ENCODE measurements at regions not wholly inside any gene's neighbourhood (a gene's known extent, or its start where the extent isn't known, plus 50 kb on each side); places are given as distances from the start of the nearest gene placed in this dataset.
"Not testable (repeated sequence)": the region's sequence is repeated elsewhere in the genome, so short reads cannot be mapped to it uniquely, and the experiment has no call there.

DNA sequence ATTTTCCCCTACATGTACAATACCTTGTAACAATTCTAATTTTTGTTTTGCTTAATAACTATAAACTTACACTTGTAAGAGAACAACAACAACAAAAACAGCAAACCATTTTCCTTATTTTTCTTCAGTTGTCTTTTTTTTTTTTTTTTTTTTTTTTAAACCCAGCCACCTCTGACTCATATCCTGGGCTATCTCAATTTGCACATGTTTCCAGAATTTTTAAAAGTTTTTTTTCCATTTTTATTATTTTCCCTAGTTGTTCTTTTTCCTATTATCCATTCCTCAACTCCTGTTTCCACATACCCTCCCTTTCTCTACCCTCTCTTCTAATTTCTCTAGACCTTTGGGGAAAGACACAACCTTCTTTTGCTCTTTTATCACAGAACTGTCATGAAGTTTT, 112.5 kb downstream of the EFEMP1 start:
- DNase-seq (no peak), ATAC-seq (no peak)
- no peaks in the 10 kb centered on the region for H3K27me3 Mint-ChIP-seq
- no peaks in the 10 kb centered on the region for H3K36me3 Mint-ChIP-seq (ENCODE audit: low read depth)
- H3K27ac Mint-ChIP-seq = no peak overlapping the region
- no peak overlapping the region for H3K4me3 Mint-ChIP-seq
- H3K4me1 Mint-ChIP-seq = no peaks in the 10 kb centered on the region
- no peaks in the 10 kb centered on the region for H3K9me3 ChIP-seq (ENCODE audit: control insufficient read depth, low read length, poor library complexity, severe bottlenecking)

GRCh38 chr2:55810622-55811020, 113.0 kb downstream of the EFEMP1 start:
- H3K4me3 Mint-ChIP-seq = no peak overlapping the region
- ATAC-seq = no peak
- peaks cover 3% of the 10 kb centered on the region for H3K27me3 Mint-ChIP-seq
- H3K36me3 Mint-ChIP-seq (ENCODE audit: low read depth) = no peaks in the 10 kb centered on the region
- no peaks in the 10 kb centered on the region for H3K9me3 ChIP-seq (ENCODE audit: control insufficient read depth, low read length, poor library complexity, severe bottlenecking)
- no peaks in the 10 kb centered on the region for H3K4me1 Mint-ChIP-seq
- H3K27ac Mint-ChIP-seq = no peak overlapping the region
- DNase-seq = no peak

- peaks cover 6% of the 10 kb centered on the region for H3K27me3 Mint-ChIP-seq
- H3K27ac Mint-ChIP-seq = no peak overlapping the region
- no peaks in the 10 kb centered on the region for H3K36me3 Mint-ChIP-seq (ENCODE audit: low read depth)
- H3K9me3 ChIP-seq (ENCODE audit: control insufficient read depth, low read length, poor library complexity, severe bottlenecking) = no peaks in the 10 kb centered on the region
- no peak for ATAC-seq
- H3K4me1 Mint-ChIP-seq = no peaks in the 10 kb centered on the region
- DNase-seq = no peak
- H3K4me3 Mint-ChIP-seq = no peak overlapping the region
Observed at GRCh38 chr2:55809875-55810621, 113.5 kb downstream of the EFEMP1 start.

DNA sequence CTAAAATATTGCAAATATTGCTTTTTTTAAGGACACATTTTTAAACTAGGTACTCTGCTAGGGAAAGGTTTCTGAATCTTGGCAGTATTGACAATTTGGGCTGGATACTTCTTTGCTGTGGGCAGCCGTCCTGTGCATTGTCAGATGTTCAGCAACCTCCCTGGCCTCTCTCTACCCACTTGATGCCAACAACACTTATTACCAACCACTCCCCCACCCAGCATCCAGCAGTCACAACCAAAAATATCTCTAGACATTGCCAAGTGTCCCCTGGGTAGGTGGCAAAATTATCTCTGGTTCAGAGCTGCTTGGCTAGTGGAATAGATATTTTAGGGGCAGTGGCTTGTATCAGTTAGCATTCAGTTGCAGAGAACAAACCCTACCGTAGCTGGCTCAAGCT, 114.3 kb upstream of the PNPT1 start:
- no peaks in the 10 kb centered on the region for H3K9me3 ChIP-seq (ENCODE audit: control insufficient read depth, low read length, poor library complexity, severe bottlenecking)
- no peak for ATAC-seq
- no peak overlapping the region for H3K4me3 Mint-ChIP-seq
- H3K36me3 Mint-ChIP-seq (ENCODE audit: low read depth) = no peaks in the 10 kb centered on the region
- DNase-seq = no peak
- no peaks in the 10 kb centered on the region for H3K4me1 Mint-ChIP-seq
- no peak overlapping the region for H3K27ac Mint-ChIP-seq
- peaks cover 14% of the 10 kb centered on the region for H3K27me3 Mint-ChIP-seq

GRCh38 chr2:55805686-55806085, 112.0 kb upstream of the PNPT1 start:
- H3K9me3 ChIP-seq (ENCODE audit: control insufficient read depth, low read length, poor library complexity, severe bottlenecking) = no peaks in the 10 kb centered on the region
- H3K4me3 Mint-ChIP-seq = no peak overlapping the region
- no peaks in the 10 kb centered on the region for H3K4me1 Mint-ChIP-seq
- H3K36me3 Mint-ChIP-seq (ENCODE audit: low read depth) = no peaks in the 10 kb centered on the region
- no peak overlapping the region for H3K27ac Mint-ChIP-seq
- DNase-seq (no peak), ATAC-seq (no peak)
- peaks cover 14% of the 10 kb centered on the region for H3K27me3 Mint-ChIP-seq

DNA sequence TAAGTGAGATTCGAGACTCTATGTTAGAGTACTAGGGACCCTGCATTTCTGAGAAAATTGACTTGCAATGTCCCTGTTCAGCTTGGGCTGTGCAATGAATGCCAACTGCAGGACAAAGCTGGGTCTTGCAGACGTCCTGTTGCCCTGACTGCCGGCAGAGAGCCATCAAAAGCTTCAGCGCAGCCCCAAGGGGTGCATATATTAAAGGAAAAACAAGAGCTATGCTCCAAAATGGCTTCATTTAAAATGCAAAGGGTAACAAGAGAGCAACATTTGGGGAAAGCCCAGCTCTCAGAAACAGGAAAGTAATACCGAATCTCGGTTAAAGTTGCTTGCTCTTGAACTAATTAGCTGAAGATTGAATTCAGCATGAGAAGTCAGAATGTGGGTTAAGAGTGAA, 110.9 kb upstream of the PNPT1 start:
- peaks cover 14% of the 10 kb centered on the region for H3K27me3 Mint-ChIP-seq
- no peak overlapping the region for H3K27ac Mint-ChIP-seq
- H3K36me3 Mint-ChIP-seq (ENCODE audit: low read depth) = no peaks in the 10 kb centered on the region
- no peaks in the 10 kb centered on the region for H3K9me3 ChIP-seq (ENCODE audit: control insufficient read depth, low read length, poor library complexity, severe bottlenecking)
- no peaks in the 10 kb centered on the region for H3K4me1 Mint-ChIP-seq
- DNase-seq (no peak), ATAC-seq (no peak)
- no peak overlapping the region for H3K4me3 Mint-ChIP-seq

DNA sequence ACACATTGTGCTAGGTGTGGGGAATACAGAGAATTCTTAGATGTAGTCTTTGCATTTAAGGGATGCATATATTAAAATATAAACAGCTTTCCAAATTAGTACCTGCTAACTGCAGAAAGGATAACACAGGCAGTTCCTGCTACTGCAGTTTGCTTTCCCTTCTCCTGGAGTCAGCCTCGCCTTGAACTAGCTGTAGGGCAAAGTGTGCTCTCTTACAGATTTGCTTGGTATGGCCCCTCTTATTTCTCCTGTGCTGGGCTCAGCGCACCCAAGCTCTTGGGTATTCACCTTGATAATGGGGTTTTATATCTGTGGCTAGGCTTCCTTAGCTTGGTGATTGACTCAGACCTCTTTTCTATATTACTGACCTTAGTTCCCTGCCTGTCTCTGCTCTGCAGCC, 108.4 kb upstream of the PNPT1 start:
- ATAC-seq = no peak
- no peak overlapping the region for H3K4me3 Mint-ChIP-seq
- no peaks in the 10 kb centered on the region for H3K4me1 Mint-ChIP-seq
- peaks cover 14% of the 10 kb centered on the region for H3K27me3 Mint-ChIP-seq
- DNase-seq = no peak
- H3K36me3 Mint-ChIP-seq (ENCODE audit: low read depth) = no peaks in the 10 kb centered on the region
- H3K27ac Mint-ChIP-seq = no peak overlapping the region
- no peaks in the 10 kb centered on the region for H3K9me3 ChIP-seq (ENCODE audit: control insufficient read depth, low read length, poor library complexity, severe bottlenecking)

GRCh38 chr2:55801436-55801835, 107.8 kb upstream of the PNPT1 start:
- H3K4me1 Mint-ChIP-seq = no peaks in the 10 kb centered on the region
- H3K36me3 Mint-ChIP-seq (ENCODE audit: low read depth) = no peaks in the 10 kb centered on the region
- H3K27ac Mint-ChIP-seq = no peak overlapping the region
- DNase-seq (no peak), ATAC-seq (no peak)
- H3K27me3 Mint-ChIP-seq = peaks cover 14% of the 10 kb centered on the region
- H3K9me3 ChIP-seq (ENCODE audit: control insufficient read depth, low read length, poor library complexity, severe bottlenecking) = no peaks in the 10 kb centered on the region
- H3K4me3 Mint-ChIP-seq = no peak overlapping the region

DNA sequence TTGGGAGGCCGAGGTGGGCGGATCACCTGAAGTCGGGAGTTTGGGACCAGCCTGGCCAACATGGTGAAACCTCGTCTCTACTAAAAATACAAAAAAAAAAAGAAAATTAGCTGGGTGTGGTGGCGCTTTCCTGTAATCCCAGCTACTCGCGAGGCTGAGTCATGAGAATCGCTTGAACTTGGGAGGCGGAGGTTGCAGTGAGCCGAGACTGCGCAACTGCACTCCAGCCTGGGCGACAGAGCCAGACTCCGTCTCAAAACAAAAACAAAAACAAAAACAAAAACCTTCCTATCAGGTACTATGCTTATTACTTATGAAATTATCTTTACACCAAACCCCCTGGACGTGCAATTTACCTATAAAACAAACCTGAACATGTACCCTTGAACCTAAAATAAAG, 106.0 kb upstream of the PNPT1 start:
- not testable (repeated sequence) for H3K36me3 Mint-ChIP-seq (ENCODE audit: low read depth); H3K4me1 Mint-ChIP-seq; DNase-seq; H3K27ac Mint-ChIP-seq; H3K9me3 ChIP-seq (ENCODE audit: control insufficient read depth, low read length, poor library complexity, severe bottlenecking); H3K27me3 Mint-ChIP-seq; ATAC-seq; H3K4me3 Mint-ChIP-seq

- H3K36me3 Mint-ChIP-seq (ENCODE audit: low read depth) = no peaks in the 10 kb centered on the region
- H3K27ac Mint-ChIP-seq = no peak overlapping the region
- no peaks in the 10 kb centered on the region for H3K27me3 Mint-ChIP-seq
- H3K4me1 Mint-ChIP-seq = no peaks in the 10 kb centered on the region
- no peak for ATAC-seq
- no peak for DNase-seq
- no peak overlapping the region for H3K4me3 Mint-ChIP-seq
- no peaks in the 10 kb centered on the region for H3K9me3 ChIP-seq (ENCODE audit: control insufficient read depth, low read length, poor library complexity, severe bottlenecking)
Observed at GRCh38 chr2:55796121-55796520, 102.5 kb upstream of the PNPT1 start.

- H3K4me3 Mint-ChIP-seq; ATAC-seq; H3K27me3 Mint-ChIP-seq; H3K36me3 Mint-ChIP-seq (ENCODE audit: low read depth); DNase-seq; H3K4me1 Mint-ChIP-seq; H3K27ac Mint-ChIP-seq; H3K9me3 ChIP-seq (ENCODE audit: control insufficient read depth, low read length, poor library complexity, severe bottlenecking): not testable (repeated sequence)
Observed at GRCh38 chr2:55793602-55794001, 100.0 kb upstream of the PNPT1 start.

DNA sequence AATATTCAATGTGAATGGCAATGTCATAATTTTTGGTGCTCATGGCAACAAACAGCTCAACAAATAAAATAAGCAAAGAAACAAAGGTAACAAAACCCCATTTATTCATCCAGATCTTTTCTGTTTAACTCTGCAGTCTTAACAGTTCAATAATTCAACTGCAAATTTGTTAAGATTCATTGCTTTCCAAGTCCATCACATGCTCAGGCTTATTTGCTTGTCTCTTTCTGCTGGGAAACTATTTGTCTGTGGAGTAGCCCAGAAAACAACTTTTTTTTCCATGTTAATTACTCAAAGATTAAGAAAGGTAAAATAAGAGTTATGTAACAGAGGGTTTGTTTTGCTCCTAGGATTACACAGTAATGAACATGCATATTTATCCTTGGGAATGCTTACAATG, 92.6 kb upstream of the PNPT1 start:
- H3K36me3 Mint-ChIP-seq (ENCODE audit: low read depth) = no peaks in the 10 kb centered on the region
- no peak overlapping the region for H3K27ac Mint-ChIP-seq
- H3K27me3 Mint-ChIP-seq = peaks cover 4% of the 10 kb centered on the region
- H3K4me1 Mint-ChIP-seq = no peaks in the 10 kb centered on the region
- ATAC-seq (no peak), DNase-seq (no peak)
- H3K9me3 ChIP-seq (ENCODE audit: control insufficient read depth, low read length, poor library complexity, severe bottlenecking) = no peaks in the 10 kb centered on the region
- H3K4me3 Mint-ChIP-seq = no peak overlapping the region

DNA sequence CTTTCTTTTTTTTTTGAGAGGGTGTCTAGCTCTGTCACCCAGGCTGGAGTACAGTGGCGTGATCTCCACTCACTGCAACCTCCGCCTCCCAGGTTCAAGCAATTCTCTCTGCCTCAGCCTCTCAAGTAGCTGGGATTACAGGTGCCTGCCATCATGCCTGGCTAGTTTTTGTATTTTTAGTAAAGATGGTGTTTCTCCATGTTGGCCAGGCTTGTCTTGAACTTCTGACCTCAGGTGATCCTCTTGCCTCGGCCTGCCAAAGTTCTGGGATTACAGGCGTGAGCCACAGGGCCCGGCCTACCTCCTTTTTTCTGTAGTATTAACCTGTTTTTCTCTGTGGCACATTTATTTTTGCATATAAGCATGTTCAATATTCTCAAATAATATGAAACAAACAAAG, 90.1 kb upstream of the PNPT1 start:
- H3K4me3 Mint-ChIP-seq; H3K36me3 Mint-ChIP-seq (ENCODE audit: low read depth); DNase-seq; H3K27ac Mint-ChIP-seq; H3K9me3 ChIP-seq (ENCODE audit: control insufficient read depth, low read length, poor library complexity, severe bottlenecking); ATAC-seq; H3K4me1 Mint-ChIP-seq: not testable (repeated sequence)
- peaks cover 12% of the 10 kb centered on the region for H3K27me3 Mint-ChIP-seq

DNA sequence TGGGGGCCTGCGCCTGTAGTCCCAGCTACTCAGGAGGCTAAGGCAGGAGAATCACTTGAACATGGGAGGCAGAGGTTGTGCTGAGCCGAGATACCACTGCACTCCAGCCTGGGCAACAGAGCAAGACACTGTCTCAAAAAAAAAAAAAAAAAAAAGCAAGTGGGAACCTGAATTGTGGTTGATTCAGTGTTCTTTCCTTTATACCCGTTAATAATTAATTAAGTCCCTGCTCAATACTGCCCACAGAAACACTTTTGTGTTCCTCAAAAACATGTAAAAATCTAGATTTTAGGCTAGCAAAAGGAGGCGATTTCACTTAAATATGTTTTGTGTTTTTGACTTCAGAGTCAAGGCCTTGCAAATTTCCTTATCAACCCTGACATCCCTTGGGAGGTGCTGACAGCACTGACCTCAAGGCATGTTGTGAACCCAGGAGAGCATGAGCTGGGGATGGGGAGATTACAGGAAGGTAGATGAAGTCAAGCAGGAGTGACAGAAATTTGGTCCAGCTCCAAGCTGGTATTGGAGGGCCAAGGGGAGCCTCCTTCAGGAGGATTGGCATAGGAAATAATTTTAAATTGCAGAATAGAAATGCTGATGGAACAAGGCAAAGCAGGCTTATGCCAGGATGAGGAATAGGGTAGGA, 89.0 kb upstream of the PNPT1 start:
- no peak for ATAC-seq
- peaks cover 16% of the 10 kb centered on the region for H3K27me3 Mint-ChIP-seq
- DNase-seq = no peak
- no peaks in the 10 kb centered on the region for H3K36me3 Mint-ChIP-seq (ENCODE audit: low read depth)
- no peak overlapping the region for H3K27ac Mint-ChIP-seq
- H3K4me3 Mint-ChIP-seq = no peak overlapping the region
- no peaks in the 10 kb centered on the region for H3K4me1 Mint-ChIP-seq
- no peaks in the 10 kb centered on the region for H3K9me3 ChIP-seq (ENCODE audit: control insufficient read depth, low read length, poor library complexity, severe bottlenecking)
